IPS DF 4.7 (cell line): ENCODE measurements at regions not wholly inside any gene's neighbourhood (a gene's known extent, or its start where the extent isn't known, plus 50 kb on each side); places are given as distances from the start of the nearest gene placed in this dataset.
"Not testable (repeated sequence)": the region's sequence is repeated elsewhere in the genome, so short reads cannot be mapped to it uniquely, and the experiment has no call there.

Experiments used
- DNase-seq: peaks from one replicate; pipeline ENCODE4 v3.0.0-alpha.2; 2013; ENCODE audit warnings: low spot score; ENCODE audit errors: extremely low read depth

DNA sequence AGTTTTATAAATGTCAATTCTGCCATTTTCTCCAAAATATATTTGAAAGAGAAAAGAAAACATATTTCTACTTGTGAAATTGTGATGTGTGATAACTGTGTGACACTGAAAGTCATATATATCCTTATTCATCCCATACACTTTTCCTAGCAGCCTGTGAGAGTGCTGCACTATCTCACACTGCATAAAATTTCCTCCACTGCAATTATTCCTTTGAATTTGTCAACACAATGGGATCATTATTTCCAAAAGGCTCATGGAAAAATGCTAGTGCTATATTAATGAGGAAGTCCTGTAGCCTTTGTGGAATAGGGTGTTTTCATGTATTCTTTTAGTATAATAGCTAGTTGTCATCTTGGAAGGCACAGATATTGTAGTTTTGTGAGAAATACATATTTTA, 504.1 kb downstream of the RPL10L start:
- DNase-seq = no peak

DNA sequence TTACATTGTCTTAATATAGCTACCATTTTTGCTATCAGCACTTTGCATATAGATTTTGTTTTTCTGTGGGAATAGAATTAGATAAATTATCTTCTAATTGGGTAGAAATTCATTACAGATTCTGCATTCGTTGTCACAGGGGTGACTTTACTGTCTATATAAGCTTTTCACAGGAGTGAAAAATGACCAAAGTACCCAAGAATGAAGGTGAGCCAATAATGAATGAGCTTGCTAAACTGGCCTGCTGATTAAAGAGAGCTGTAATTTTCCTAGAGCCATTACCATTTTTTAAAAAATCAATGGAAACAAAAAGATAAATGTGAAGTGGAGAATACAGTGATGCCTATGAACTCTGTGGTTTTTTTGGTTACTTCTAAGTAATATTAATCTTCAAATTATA, 504.6 kb downstream of the RPL10L start:
- DNase-seq = no peak

DNA sequence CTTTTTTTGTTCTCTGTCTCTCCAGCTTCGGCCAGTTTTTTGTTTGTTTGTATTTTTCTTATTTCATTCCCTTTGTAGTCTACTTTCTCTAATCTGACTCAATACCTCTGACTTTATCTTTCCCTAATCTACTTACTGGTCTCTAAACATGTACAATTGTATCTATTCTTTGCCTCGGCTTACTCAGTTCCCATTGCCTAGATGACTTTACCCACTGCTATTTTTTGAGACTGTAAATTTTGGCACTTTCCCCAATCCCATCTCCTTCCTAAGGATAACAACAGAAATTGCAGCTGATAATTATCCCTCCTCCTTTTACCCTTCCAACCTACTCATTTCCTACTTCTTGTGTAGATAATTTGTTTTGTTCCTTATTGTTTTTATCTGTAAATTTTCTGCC, 511.1 kb downstream of the RPL10L start:
- DNase-seq = no peak

DNA sequence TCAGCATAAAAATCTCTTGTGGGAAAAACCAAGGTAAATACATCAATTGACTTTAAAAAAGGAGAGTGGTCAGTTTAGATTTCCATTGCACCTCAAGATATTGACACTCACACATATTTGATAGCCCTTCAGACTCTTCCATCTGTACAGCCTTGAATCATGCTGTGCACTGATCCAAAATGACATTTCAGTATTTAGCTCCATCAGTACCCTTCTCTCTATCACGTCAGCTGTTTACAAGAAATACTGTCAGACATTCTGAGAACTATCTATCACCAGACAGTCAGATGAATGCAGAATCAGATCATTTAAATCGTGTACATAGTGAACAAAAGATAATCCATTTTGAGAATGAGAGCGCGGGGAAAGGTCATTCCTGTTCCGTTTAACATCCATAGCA, 511.9 kb downstream of the RPL10L start:
- DNase-seq = no peak

DNA sequence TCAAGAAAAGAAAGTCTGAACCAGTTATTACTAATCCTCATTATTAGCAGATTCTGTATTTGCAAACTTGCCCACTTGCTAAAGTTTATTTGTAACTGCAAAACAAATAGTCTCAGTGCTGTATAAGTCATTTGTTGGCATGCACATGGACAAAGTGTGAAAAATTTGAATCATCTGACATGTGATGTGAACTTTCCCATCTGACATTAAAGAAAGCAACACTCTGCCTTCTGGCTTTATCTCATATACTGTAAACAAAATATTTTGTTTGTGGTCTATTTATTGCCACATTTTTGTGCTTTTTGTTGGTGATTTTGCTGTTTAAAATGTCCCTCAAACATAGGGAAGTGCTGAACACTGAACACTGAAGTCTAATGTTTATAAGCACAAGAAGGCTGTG, 513.8 kb downstream of the RPL10L start:
- DNase-seq = no peak

DNA sequence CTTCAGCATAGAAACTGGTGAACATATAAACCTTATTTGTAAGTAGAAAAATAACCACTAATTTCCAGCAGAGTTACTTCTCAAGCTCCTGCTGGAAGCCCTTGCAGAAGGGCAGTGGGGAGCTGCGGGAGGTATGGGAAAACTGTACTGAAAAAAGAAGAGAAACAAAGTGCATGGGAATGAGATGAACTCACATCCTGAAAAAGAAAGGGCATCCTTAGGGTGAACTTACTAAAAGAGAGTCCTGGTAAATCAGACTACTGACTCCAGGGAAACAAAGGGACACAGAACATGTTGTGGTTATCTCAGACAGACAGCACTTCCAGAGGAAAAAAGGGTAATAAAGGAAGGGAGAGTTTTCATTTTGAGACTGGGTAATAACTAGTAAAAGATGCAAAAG, 515.1 kb downstream of the RPL10L start:
- DNase-seq = no peak

DNA sequence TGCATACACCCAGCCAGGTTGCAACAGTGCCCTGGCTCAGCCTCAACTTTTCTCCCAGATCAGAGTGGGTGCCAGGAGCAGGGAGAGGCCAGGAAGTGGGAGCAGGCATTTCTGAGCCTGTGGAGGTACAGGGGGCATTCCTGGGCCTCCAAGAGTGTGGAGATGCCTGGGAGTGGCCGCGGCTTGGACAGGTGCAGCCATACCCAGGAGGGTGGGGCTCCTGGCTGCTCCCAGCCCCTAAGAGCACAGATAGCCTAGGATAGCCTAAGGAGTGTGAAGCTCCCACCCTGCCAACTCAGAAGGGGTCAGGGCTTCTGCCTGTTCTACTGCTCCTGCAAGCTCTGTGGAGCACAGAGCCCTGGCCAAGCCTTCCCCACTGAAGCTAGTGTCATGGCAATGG, 543.4 kb downstream of the RPL10L start:
- no peak for DNase-seq

DNA sequence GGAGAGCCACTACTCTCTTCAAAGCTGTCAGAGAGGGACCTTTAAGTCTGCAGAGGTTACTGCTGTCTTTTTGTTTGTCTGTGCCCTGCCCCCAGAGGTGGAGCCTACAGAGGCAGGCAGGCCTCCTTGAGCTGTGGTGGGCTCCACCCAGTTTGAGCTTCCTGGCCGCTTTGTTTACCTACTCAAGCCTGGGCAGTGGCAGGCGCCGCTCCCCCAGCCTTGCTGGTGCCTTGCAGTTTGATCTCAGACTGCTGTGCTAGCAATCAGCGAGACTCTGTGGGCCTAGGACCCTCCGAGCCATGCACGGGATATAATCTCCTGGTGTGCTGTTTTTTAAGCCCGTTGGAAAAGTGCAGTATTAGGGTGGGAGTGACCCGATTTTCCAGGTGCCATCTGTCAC, 550.7 kb downstream of the RPL10L start:
- DNase-seq = not testable (repeated sequence)

DNA sequence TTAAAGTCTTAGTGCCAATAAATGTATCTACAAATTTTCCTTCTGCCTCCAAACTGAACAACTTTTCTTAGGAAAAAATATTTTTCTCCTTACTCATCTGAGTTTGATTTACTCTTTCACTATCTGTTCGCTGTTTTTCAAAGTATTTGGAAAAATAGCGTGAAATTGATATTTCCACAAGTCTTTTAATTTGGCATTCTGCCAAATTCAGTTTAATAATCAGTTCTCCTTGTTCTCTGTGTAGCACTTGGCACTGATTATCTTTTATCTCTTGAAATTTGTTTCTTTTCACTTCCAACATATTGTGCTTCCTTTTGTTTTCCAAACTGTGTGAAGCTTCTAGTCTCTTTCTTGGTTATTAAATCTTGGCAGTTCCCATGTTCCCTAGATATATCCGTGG, 559.8 kb downstream of the RPL10L start:
- no peak for DNase-seq

DNA sequence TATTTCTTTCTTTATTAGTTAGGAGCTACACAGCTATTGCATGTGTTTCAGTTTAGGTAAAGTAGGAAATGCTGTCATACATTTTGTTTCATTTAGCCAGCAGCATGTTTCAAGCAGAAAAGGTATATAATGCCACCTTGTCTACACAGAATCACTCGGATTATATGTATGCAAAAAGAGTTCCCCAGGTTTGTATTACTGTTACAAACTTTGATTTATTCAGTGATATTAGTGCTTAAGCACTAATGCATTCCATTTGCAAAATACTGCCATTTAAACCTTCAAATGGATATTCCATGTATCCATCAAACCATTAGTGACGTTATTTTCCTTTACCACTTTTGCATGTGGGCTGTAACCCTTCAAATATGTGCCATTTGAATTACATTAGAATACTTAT, 564.0 kb downstream of the RPL10L start:
- no peak for DNase-seq

DNA sequence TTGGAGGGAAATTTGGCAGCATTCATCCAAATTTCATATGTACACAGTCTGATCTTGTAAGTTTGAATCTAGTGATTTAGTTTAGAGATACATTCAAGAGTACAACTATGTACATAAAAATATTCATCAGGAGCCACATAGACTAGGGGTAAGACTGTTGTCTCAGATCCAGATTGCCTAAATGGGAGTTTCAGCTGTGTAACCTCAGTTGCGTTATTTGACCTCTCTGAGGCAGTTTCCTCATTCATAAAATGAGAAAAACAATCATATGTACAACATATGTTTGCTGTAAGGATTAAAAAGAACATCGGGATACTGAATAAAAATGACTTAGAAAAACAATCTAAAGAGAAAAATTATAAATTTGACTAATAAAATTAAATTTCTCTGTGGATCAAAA, 577.5 kb downstream of the RPL10L start:
- DNase-seq = no peak

DNA sequence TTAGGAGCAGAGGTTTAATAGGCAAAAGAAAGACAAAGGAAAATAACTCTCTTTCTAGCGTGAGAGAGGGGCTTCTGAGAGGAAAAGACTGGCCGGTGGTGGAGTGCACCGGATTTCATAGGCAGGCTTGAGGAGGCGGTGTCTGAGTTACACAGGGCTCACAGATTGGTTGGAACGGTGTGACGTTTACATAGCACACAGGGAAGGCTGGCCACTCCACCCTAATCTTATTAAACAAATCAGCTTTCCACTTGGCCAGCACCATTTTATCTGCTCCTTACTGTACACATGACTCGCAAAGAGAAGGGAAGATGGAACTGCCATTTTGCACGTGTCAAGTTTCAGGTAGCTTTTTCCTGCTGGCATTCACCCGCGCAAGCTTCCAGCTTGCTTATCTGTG, 587.7 kb downstream of the RPL10L start:
- DNase-seq = no peak

DNA sequence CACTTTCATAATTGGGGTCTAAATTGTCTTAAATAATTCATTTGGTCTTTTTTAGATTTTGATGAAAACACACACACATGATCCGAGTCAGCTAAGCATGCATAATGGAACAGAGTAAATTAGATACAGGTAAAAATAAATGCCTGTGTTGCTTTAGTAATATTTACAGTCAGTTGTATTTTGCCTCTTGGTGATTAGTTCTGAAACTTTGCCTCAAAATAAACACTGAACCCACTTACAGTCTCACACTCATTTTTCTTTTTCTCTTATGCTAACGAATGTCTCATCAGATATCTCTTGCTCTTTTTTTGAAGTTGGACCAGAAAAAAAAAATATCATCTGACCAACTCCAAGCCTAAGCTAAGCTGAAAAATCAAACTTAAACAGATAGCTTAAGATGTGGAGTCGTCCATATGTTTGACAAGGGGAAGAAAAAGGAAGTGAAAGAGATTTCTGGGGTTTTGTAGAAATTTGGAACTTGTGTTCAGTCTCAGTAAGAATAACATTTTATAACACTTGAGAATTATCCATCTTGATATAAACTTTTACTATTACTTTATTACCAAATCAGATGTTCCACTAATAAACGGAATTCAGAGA, 592.5 kb downstream of the RPL10L start:
- no peak for DNase-seq

DNA sequence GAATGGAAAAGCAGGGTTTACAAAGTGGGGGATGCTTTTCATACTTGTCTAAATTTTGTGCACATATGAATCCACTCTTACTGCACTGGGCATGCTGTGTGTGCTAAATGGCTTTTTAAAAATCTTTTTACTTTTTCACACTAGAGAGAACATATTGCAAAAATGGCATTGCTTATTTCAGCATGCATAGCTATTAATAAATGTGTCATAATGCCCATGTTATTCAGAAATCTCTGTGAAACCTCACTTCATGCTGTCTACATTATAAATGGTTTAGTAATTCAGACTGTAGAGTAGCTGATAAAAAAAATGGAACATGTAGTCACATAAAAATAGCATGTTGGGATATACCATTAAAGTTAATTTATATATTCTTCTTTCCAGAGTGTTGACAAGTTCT, 593.8 kb downstream of the RPL10L start:
- DNase-seq = no peak

DNA sequence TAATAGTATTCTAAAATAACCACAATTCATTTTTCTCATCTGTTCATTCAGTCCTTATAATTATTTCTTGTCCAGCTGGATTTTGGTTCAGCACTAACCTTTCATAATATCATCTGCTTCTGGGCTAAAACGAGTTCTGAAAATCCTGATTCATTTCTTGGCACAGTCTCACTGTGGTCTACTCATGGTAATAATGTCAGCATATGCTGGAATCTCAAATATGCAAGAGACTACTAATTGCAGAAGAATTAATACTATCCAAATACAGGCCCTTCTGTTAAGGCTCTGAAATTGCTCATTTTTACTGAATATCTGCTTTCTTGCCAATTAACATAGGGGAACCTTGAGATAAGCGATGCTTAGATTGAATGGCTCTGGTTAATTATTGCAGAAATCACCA, 597.1 kb downstream of the RPL10L start:
- DNase-seq = no peak

DNA sequence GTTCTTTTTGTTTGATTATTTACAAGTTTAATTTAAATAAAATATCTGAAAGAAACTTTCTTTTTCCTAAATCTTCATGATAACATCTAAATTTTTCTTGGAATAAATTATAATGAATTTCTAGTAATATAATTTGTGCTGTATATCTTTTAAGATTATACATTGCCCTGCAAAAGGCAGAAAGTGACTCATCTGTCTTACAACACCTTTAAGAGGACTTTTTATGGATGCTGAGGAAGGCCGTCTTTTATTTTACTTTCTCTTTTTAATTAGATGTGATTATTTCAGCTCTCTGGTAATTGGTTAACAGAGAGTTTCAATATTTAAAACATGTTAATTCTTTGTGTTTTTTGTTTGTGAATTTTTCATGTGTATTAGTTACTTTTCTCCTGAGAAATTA, 598.4 kb downstream of the RPL10L start:
- DNase-seq = no peak

DNA sequence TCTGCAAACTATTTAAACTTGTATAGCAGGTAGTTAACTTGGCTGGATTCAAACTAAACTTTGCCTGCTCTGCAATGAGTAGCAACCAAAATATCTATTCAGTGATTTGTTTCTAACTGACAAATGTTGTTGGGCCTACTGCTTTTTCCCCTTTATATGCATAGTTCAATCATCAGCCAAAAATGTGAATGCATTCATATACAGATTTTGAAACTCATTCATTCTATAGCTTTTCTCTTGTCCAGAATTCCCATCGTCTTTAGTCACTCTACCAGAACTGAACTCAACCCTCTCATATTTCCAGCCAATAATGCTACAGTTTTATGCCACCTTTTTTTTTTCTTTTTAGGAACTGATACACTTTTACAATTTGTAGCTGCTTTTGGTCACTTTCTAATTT, 599.8 kb downstream of the RPL10L start:
- no peak for DNase-seq

DNA sequence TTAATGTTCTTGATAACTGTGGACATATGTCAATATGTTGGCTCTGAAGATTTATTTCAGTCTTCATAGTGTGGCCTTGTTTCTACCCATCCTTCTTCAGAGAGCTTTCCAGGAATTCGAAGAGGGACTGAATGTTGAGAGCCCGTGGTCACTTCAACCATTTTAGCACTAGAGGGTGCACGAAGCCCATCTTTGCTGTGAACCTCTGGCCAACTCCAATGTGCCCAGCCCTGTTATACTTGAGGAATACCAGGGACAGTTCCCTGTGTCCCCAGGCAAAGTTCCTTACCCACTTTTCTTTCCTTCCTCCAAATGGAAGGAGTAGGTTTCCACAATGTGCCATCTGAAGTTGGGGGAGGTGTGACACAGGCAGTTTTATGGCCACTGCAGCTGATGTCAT, 603.5 kb downstream of the RPL10L start:
- peak; percentile 41 for DNase-seq

DNA sequence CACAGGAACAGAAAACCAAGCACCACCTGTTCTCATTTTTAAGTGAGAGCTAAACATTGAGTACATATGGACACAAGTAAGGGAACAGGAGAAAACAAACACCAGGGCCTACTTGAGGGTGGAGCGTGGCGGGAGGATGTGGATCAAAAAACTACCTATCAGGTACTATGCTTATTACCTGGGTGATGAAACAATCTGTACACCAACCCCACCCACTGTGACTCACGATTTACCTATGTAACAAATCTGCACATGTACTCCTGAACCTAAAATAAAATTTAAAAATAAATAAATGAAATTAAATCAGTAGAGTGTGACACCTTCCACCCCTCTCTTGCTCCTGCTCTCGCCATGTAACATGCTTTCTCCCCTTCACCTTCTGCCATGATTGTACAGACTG, 615.5 kb downstream of the RPL10L start:
- DNase-seq = no peak

DNA sequence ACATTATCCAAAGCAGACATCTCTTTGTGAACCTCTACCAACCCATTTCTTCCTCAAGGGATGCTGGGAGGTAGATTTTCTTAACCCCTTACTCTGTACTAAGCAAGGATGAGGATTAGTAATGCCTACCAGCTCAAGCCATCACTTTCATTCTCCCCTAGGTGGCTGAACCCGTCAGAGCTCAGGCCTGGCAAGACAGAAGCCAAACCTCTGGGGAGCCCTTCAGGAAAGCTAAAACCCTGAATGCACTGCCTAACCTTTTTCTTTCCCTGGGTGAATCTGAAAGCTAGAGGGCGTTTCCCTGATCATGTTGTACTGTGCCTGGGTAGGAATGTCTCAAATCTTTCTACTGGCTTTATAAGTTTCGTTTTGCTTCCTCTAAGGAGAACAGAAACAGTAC, 617.3 kb downstream of the RPL10L start:
- DNase-seq = peak; percentile 7

DNA sequence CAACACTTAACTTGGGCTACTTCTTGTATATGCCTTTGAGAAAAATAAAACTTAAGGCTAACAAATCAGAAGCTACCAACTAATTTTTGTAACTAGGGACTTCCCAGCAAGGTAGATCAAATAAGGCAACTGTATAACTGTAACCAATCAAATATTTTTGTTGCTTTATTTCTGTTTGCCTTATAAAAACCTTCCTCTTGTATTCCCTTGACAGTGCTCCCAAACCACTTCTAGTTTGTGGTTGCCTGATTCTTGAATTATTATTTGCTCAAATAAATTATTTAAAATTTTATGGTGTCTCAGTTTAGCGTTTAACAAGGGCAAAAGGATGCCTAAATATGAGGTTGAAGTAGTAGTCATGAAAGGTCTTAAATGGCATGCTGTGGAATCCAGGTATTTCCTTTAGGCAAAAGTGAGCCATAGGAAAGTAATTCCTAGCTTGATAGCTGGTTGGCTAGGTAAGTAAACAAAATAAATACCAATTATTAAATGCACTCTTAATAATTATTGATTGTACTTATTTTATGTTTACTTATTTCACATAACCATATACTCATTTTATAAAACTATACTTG, 632.6 kb downstream of the RPL10L start:
- no peak for DNase-seq

DNA sequence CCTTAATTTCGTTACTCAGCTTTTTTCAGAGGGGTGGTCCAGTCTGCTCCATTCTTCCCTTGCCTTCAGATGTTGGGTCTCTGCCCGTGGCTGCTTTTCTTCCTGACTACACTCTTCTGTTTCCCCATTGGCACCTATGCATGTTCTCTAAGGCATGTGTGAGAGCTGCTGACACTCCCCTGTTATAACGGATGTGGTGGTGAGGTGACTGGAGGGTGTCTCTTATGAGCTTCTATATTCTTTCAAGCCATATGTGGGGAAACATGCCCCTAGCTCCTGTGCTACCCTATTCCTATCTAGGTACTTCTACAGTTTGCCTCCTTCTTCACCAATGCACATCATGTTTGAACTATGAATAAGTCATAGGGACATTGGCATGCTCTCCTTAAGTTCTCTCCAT, 643.2 kb downstream of the RPL10L start:
- no peak for DNase-seq

DNA sequence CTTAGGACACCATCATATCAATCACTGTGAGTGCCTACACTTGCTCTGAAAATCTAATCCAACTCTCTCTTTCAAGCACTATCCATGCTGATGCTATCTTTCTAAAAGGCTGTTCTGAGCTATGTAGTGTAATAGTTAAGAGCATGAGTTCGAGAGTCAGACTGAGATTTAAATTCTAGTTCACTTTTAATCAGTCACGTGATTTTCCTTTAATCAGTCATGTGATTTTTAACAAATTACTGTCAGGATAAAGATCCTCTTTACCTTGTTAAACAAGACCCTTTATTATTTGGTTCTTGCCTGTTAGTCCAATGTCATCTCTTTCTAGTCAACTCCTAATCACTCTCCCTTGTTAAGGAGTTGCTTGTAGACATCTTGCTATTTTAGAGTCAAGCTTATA, 653.0 kb downstream of the RPL10L start:
- no peak for DNase-seq

DNA sequence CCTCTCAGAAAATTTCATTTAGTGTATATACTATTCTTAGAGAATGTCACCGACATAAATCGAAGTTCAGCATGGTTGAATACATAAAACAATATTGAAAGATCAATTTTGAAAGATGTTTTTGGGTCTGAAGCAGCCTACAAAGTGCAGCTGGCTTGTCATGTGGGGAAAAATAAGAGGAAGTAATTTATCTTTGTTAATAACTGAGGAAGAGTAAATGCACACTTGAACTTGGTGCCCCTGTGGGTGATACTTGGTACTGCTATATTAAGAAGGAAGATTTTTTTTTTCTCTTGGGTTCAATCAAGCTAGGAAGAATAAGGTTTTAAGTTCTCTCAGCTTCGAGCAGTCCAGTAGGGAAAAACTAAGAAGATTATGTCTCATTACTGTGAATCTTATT, 661.3 kb downstream of the RPL10L start:
- DNase-seq = no peak
